ENCODE measurements at regions not wholly inside any gene's neighbourhood (a gene's known extent, or its start where the extent isn't known, plus 50 kb on each side); places are given as distances from the start of the nearest gene placed in this dataset.
"Not testable (repeated sequence)": the region's sequence is repeated elsewhere in the genome, so short reads cannot be mapped to it uniquely, and the experiment has no call there.

DNA sequence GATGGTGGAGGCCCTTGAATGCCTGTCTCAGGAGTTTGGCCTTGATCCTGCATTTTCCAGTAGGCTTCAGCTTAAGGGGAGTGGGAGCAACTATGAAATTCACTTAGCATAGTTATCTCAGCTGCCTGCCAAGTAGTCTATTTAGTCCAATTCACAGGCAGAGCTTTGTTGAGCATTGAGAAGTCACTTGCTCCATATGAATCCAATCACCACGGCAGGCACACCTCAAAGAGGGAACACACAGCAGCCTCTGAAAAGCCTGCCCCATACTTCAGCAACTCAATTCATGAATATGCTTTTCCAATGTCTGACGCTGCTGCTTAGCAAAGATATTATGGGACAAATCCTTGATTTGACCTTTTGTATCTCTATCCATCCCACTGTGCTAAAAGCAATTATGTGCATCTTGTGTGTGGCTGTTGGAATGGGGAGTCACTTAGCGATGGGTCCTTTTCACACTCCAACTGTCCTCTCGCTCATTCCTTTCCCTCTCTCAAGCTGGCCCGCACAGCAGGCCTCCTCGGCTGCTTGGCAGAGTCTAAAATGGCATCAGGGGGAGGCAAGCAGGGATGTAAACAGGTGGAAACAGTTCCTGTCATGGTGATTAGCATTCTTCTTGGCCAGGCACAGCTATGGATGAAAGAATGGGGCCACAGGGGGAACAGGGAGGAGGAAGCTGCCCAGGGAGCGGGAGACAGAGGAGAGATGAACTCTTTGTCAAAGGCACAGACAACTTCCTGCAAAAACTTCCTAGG lies 56.0 kb upstream of the LRPPRC start:
- no peak for DNase-seq (ENCODE audit: low spot score)

- no peak for DNase-seq (ENCODE audit: low spot score)
Measured at GRCh38 chr2:44052584-44052983, 56.8 kb upstream of the LRPPRC start.

DNA sequence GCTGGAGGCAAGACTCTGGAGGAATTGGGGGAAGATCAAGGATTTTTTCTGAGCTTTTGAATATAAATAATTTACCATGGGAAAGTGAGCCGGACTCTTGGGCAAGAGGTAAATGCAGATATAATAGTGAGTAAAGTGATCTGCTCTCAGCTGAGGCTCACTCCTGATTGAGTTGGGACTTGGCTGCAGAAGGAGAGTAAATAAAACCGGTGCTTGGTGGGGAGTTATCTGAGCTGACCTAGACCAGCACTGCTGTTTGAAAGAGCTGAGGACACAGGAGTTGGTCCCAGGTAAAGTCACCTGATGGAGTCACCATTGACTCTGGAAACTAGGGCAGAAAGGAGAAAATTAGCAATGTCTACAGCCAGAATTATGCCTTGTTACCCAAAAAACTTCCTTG lies 57.3 kb upstream of the LRPPRC start:
- DNase-seq (ENCODE audit: low spot score) = no peak

- DNase-seq (ENCODE audit: low spot score) = no peak
Measured at GRCh38 chr2:44053456-44053855, 57.7 kb upstream of the LRPPRC start.

DNA sequence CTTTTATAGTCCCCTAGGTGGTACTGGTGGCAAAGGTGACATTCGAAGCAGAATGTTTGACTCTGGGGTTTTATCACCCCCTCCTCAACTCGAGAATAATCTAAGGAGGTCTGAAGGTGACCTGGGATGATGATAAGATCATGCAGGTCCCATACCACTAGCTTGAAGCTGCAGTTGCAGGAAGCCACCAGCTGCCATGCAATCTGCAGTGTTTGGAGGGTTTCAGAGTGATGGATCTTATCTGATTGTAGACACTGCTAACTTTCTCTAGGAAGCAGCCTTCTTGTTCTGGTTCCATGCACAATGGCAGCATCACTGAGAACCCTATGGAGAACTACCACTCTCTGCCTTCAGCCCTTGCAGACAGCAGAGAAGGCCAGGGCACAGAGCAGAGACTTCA lies 59.4 kb upstream of the LRPPRC start:
- no peak for DNase-seq (ENCODE audit: low spot score)

GRCh38 chr2:44055664-44056063 lies 59.9 kb upstream of the LRPPRC start:
- DNase-seq (ENCODE audit: low spot score) = no peak

DNA sequence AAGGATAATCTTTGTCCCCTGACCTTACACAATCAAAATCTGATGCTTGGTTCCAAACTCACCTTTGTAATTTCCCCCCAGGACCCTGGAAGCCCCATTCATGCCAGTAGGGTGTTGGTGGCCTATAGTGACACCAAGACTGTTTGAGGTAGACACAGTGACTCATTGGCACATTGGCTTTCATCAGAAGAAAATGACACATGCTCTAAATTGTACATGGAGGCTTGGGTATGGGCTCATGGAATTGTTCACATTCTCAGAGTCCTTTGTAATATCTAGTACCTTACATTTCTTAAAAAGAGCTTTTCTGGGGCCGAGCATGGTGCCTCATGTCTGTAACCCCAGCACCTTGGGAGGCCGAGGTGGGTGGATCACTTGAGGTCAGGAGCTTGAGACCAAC lies 61.2 kb upstream of the LRPPRC start:
- no peak for DNase-seq (ENCODE audit: low spot score)

DNA sequence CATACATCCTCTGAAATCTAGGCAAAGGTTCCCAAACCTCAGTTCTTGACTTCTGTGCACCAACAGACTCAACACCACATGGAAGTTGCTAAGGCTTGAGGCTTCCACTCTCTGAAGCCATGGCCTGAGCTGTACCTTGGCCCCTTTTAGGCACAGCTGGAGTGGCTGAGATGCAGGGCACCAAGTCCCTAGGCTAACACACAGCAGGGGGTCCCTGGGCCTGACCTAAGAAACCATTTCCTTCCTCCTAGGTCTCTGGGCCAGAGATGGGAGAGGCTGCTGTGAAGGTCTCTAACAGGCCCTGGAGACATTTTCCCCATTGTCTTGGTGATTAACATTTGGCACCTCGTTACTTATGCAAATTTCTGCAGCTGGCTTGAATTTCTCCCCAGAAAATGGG lies 64.5 kb upstream of the LRPPRC start:
- not testable (repeated sequence) for DNase-seq (ENCODE audit: low spot score)

DNA sequence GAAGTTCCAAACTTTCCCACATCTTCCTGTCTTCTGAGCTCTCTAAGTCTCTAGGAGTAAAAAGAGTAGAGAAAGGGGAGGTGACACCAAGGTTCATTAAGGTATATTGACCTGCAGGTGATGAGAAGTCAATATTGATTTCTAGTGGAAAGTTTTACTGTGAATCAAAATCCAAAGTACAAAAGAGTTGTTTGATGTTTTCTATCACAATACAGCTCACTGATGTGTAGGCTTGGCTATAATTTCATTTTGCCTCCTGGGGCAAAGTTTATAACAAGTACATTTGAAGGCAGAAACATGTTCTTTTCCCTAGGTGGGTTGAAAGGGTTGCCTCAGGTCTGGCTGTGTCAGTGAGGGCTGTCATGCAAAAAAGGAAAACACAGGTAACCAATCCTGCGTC lies 65.2 kb upstream of the LRPPRC start:
- no peak for DNase-seq (ENCODE audit: low spot score)

DNA sequence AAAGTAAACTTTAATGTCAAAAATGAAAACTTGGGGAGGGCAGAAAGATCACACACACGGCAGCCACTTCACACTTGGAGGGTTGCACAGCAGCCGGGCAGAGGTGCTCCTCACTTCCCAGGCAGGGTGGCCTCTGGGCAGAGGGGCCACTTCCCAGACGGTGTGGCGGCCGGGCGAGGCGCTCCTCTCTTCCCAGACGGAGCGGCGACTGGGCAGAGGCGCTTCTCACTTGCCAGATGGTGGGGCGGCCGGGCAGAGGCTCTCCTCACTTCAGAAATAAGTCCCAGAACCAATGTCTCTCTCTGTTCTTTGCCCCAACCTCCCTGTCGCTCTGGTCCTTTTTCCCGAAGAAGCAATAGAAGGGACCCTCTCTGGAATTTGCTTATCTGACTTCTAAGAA lies 65.7 kb upstream of the LRPPRC start:
- DNase-seq (ENCODE audit: low spot score) = no peak

DNA sequence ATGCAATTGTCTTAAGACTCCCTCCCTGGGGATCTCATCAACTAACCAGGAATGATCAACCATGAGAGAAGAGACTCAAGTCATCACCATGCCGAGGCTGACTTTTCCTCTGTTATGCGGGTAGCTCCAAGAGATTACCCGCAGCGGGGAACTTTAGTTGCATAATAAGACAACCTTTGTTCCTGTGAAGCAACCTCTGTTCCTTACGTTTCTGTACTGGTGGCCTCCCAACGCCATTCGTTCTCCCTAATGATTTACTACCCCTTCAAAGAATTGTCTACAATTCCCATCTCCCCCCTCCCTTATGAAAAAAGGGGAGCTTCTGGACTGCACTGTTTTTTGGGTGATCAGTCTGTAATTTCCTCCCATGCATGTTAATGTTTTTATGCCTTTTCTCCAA lies 66.1 kb upstream of the LRPPRC start:
- DNase-seq (ENCODE audit: low spot score) = no peak

DNA sequence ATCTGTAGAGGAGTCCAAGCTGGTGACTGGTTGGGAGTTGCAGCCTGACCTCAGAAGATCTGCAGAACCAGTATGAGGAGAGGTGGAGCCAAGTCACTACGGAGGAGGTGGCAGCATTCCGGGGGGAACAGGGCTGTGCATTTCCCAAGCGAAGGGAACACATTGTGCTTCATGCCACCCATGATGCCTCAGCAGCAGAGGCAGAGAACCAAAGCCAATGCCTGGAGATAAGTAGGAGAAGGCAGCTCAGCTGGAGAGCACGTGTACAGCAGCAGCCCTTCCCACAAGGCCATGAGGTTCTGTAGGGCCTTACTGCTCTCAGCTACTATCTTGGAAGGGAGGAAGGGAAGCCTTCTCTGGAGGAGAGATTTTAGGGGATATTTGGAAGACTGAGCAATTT lies 67.2 kb upstream of the LRPPRC start:
- DNase-seq (ENCODE audit: low spot score) = no peak

DNA sequence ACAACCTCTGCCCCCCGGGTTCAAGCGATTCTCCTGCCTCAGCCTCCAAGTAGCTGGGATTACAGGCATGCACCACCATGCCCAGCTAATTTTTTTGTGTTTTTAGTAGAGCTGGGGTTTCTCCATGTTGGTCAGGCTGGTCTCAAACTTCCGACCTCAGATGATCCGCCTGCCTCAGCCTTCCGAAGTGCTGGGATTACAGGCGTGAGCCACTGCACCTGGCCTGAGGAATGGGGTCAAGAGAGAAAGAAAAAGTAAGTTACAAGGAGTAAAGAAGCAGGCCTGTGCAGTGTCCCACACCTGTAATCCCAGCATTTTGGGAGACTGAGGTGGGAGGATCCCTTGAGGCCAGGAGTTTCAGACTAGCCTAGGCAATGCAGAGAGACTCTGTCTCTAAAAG lies 68.5 kb upstream of the LRPPRC start:
- DNase-seq (ENCODE audit: low spot score) = not testable (repeated sequence)

DNA sequence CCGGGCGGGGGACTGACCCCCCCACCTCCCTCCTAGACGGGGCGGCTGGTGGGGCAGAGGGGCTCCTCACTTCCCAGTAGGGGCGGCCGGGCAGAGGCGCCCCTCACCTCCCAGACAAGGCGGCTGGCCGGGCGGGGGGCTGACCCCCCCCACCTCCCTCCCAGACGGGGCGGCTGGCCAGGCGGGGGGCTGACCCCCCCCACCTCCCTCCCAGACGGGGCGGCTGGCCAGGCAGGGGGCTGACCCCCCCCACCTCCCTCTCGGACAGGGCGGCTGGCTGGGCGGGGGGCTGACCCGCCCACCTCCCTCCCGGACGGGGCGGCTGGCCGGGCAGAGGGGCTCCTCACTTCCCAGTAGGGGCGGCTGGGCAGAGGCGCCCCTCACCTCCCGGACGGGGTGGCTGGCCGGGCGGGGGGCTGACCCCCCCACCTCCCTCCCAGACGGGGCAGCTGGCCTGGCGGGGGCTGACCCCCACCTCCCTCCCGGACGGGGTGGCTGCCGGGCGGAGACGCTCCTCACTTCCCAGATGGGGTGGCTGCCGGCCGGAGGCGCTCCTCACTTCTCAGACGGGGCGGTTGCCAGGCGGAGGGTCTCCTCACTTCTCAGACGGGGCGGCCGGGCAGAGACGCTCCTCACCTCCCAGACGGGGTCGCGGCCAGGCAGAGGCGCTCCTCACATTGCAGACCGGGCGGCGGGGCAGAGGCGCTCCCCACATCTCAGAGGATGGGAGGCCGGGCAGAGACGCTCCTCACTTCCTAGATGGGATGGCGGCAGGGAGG lies 71.4 kb upstream of the LRPPRC start:
- DNase-seq (ENCODE audit: low spot score) = not testable (repeated sequence)

GRCh38 chr2:44067791-44068181 lies 72.0 kb upstream of the LRPPRC start:
- not testable (repeated sequence) for DNase-seq (ENCODE audit: low spot score)

DNA sequence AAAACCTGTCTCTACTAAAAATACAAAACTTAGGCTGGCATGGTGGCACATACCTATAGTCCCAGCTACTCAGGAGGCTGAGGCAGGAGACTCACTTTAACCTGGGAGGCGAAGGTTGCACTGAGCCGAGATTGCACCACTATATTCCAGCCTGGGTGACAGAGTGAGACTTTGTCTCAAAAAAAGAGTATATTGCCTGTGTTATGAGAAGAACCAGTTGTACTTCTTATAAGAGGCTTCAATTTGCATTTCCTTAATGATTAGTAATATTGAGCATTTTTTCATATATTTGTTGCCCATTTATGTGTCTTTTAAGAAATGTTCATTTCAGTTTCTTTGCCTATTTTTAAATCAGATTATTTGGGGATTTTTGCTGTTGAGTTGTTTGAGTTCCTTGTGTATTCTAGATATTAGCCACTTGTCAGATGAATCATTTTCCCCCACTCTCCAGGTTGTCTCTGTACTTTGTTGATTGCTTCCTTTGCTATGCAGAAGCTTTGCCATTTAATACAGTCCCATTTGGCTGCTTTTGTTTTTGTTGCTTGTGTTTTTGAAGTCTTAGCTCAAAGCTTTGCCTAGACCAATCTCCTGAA lies 75.8 kb upstream of the LRPPRC start:
- DNase-seq (ENCODE audit: low spot score) = no peak

DNA sequence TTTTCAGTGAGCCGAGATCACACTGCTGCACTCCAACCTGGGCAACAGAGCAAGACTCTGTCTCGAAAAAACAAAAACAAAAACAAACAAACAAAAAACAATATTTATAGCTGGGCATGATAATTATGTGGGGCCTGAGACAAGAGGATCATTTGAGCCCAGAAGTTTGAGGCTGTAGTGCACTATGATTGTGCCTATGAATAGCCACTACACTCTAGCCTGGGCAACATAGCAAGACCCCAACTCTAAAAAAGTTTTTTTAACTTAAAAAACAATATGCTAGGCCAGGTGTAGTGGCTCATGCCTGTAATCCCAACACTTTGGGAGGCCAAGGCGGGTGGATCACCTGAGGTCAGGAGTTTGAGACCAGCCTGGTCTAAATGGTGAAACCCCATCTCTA lies 77.9 kb upstream of the LRPPRC start:
- DNase-seq (ENCODE audit: low spot score) = not testable (repeated sequence)

DNA sequence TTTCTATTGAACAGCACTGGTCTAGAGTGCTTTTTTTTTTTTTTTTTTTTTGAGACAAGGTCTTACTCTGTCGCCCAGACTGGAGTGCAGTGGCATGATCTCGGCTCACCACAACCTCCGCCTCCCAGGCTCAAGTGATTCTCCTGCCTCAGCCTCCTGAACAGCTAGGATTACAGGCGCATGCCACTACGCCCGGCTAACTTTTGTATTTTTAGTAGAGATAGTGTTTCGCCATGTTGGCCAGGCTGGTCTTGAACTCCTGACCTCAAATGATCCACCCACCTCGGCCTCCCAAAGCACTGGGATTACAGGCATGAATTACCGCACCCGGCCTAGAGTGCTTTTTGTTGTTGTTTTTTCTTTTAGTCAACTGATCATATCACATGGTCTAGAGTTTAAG lies 79.0 kb upstream of the LRPPRC start:
- not testable (repeated sequence) for DNase-seq (ENCODE audit: low spot score)

GRCh38 chr2:44075541-44075940 lies 79.8 kb upstream of the LRPPRC start:
- DNase-seq (ENCODE audit: low spot score) = no peak

DNA sequence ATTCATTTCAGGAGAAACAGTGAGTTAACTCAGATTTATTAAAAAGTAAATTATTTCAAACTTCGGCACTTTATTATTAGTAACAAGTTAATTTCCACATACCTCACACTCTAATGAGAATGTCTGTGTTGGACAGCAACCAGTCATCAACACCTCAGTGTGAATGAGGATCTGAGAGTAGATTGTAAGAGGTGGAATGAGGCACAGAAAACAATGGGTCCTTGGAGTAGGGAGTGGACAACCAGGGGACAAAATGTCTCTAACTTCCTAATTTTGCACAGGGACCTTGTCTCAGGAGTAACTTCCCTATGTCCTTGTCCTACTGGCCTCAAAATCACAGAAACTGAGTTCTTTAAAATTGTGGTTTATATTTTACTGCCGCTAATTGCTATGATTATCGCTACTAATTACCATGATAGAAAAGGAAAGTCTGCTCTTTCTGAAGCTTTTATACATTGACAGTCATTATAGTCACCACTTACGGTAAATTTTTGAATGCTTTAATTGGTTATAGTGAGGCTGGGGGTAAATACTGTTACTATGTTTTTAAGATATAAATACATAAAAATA lies 82.2 kb upstream of the LRPPRC start:
- DNase-seq (ENCODE audit: low spot score) = no peak

- no peak for DNase-seq (ENCODE audit: low spot score)
Measured at GRCh38 chr2:44079686-44080085, 83.9 kb upstream of the LRPPRC start.

DNA sequence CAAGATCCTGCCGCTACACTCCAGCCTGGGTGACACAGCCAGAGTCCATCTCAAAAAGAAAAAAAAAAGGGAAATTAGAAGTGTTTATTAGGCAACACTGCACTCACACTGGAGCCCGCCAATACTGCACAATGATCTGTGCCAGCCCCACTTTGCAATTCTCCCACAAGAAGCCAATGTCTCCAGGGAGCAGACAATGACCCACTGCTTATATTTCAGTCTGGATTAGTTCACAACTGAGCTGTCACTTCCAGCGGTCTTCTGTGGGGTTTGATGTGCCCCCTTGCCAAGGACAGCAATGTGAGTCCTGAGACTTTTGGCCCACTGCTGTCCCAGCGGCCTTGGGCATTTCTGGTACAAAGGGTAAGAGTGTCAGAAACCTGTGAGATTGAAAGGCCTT lies 85.6 kb upstream of the PPM1B start:
- DNase-seq (ENCODE audit: low spot score) = no peak

DNA sequence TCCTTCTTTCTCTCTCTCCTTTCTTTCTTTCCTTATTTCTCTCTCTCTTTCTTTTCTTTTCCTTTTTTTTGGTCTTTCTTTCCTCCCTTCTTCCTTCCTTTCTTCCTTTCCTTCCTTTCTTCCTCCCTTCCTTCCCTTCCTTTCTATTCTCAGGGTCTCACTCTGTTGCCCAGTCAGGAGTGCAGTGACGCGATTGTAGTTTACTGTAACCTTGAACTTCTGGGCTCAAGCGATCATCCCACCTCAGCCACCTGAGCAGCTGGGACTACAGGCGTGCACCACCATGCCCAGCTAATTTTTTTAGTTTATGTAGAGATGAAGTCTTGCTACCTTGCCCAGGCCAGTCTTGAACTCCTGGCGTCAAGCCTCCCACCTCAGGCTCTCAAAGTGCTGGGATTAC lies 83.8 kb upstream of the PPM1B start:
- DNase-seq (ENCODE audit: low spot score) = no peak

Data from CD4-positive, alpha-beta T cell treated with Interleukin-2 at 100 ng/mL for 4 hours (primary cell).